ENCODE measurements at regions not wholly inside any gene's neighbourhood (a gene's known extent, or its start where the extent isn't known, plus 50 kb on each side); places are given as distances from the start of the nearest gene placed in this dataset.

GRCh38 chr1:79847700-79848099, 841.2 kb upstream of the ADGRL4 start:
- no peak for FAIRE-seq

DNA sequence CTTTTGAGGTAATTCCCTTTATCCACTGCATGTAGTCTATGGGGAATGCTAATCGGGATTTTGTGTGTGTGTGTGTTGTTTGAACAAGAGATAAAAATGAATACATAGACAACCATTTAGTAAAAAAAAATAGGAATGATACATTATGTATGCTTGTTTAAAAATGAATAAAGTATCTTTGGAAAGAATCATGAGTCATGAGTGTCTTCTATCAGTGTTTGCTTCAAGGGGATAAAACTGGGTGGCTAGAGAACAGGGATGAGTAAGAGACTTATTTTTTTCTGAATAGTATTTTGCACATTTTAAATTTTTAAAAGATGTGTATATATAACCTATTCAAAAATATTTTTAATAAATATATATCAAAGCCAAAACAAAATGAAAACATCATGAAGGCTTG, 839.4 kb upstream of the ADGRL4 start:
- no peak for FAIRE-seq

DNA sequence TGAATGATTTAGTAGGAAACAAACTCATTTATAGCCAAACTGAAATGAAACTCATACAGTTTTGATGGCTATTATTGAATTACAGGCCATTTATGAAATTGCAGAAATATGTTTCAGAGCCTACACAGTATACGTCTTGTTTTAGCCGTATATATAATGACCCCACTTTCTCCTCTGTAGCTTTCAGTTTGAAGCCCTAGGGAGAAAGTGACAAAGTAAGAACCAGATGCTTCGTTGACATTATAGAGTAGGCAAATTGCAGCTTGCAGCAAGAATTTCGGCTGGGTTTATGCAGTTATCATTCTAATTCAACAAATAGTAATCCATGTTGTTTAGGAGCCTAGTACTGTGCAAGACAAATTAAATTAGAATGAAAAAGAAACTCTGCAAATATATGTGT, 836.3 kb upstream of the ADGRL4 start:
- no peak for FAIRE-seq

DNA sequence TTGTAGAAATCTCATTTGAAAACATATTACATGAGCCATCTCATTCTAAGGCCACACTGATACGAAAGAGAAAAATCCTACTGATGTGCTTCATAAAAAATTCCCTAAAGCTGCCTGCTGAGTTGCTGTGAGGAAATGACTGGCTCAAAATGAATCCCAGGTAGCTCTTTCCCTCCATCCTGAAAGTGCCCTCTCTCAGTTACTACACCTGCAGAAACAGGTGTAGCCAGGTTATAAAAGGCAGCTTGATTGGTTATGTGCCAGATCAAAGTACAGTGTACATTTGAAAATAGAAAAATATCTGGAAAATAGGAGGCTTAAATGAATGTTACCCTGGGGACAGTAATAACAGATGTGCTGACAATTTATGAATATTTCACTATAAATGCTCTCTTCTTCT, 833.4 kb upstream of the ADGRL4 start:
- FAIRE-seq = no peak

DNA sequence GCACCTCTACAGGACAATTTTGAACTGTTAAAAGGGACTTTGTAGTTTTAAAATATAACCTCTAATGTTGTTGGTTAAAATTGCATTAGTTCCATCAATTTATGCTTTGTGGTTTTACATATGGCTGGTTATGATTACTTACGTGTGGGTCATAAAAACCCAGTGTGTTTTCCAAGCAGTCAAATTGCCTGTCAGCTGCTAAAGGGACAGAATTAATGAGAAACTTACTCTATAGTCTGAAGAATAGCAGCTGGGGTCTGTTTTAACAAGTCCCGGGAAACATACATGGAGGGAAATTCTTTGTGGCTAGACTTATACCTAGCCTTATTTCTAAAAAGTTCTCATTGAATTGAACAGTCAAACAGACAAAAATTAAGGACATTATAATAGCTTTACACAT, 820.9 kb upstream of the ADGRL4 start:
- no peak for FAIRE-seq

GRCh38 chr1:79825551-79825950, 819.0 kb upstream of the ADGRL4 start:
- FAIRE-seq = no peak

GRCh38 chr1:79822053-79822452, 815.5 kb upstream of the ADGRL4 start:
- FAIRE-seq = no peak

GRCh38 chr1:79819140-79819539, 812.6 kb upstream of the ADGRL4 start:
- FAIRE-seq = no peak

- no peak for FAIRE-seq
Observed at GRCh38 chr1:79817031-79817560, 810.6 kb upstream of the ADGRL4 start.

GRCh38 chr1:79815115-79815514, 808.6 kb upstream of the ADGRL4 start:
- no peak for FAIRE-seq

DNA sequence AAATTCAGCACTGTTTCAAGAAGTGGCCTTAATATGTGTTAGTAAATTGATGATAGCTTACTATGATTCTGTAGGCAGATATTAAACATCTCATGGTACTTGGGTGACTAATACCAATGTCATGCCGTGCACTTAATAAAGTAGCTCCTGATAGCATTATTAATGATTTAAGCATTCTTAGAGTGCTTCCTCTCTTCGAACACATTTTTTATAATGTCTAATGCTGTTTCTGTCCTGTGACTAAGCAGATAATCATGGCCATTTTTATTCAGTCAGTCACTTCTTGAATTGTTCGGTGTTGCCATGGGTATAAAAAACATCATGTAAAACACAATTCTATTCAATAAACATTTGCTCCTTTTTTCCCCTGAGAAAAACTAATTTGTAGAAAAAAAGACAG, 804.6 kb upstream of the ADGRL4 start:
- FAIRE-seq = no peak

DNA sequence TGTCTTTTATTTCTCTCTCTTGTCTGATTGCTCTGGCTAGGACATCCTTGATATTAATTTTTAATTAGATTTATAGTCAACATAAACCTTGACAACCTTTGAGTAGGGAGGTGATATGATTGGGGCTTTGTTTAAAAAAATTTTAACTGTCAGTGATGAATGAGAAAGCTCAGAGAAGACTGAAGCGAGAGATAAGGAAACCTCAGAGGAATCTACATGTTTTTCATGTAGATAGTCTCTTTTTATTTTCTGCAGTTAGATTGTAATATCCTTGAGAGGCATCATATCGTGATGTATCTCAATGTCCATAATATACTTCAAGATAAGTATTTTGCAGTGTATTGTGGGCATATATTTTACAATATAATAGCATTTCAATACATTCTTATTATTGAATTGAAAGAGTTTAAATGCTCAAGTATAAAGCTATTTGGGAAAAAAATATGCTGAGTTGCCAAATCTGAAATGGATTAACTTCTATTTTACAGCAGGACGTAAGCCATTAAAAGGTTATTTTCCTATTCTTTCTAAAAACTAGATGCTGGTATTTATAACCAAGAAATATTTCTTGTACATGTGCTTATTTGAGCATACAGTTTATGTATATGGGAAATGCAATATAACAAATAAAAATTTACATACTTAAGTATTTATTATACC, 802.4 kb upstream of the ADGRL4 start:
- no peak for FAIRE-seq

DNA sequence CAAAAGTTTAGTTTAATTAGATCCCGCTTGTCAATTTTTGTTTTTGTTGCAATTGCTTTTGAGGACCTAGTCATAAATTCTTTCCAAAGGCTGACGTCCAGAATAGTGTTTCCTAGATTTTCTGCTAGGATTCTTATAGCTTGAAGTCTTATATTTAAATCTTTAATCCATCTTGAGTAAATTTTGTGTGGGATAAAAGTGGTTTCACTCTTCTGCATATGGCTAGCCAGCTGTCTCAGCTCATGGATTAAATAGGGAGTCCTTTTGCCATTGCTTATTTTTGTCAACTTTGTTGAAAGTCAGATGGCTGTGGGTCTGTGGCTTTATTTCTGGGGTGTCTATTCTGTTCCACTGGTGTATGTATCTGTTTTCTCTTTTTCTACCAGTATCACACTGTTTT, 801.3 kb upstream of the ADGRL4 start:
- no peak for FAIRE-seq

GRCh38 chr1:79797487-79797886, 791.0 kb upstream of the ADGRL4 start:
- no peak for FAIRE-seq

DNA sequence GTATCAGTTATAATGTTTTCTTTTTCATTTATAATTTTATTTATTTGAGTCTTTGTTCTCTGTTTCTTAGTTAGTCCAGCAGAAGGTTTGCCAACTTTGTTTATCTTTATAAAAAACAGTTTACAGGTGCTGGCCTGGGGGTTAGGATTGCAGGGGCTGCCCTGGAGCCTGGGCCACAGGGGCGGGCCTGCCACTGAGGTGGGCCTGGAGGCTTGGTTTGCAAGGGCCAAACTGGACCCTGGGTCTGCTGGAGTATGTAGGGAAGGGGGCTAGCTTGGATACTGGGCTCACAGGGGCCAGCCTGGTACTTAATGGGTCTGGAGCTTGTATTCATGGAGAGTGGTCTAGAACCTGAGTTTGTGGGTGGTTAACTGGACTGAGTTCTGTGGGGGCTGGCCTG, 789.9 kb upstream of the ADGRL4 start:
- no peak for FAIRE-seq

- no peak for FAIRE-seq
Observed at GRCh38 chr1:79792219-79792930, 785.8 kb upstream of the ADGRL4 start.

GRCh38 chr1:79791488-79792218, 785.1 kb upstream of the ADGRL4 start:
- no peak for FAIRE-seq

GRCh38 chr1:79790950-79791349, 784.4 kb upstream of the ADGRL4 start:
- no peak for FAIRE-seq

GRCh38 chr1:79787631-79788030, 781.1 kb upstream of the ADGRL4 start:
- FAIRE-seq = no peak

DNA sequence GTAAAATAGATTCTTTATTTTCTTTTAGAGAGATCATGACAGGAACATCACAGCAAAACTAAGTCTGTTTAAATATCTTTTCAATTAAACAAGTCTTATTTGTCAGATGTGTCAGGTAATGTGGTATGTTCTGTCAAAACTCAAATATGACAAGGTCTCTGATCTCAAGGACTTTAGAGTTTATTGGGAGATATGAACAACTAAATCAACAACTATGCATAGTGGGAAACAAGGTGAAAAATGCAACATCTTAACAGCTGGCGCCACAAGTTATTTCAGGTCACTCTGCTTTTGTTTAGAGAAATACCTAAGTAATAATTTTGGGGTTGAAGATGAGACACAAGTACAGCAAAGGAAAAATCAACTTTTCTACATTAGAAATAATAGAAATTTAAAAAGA, 779.4 kb upstream of the ADGRL4 start:
- FAIRE-seq = no peak

- no peak for FAIRE-seq
Observed at GRCh38 chr1:79785561-79785960, 779.0 kb upstream of the ADGRL4 start.

DNA sequence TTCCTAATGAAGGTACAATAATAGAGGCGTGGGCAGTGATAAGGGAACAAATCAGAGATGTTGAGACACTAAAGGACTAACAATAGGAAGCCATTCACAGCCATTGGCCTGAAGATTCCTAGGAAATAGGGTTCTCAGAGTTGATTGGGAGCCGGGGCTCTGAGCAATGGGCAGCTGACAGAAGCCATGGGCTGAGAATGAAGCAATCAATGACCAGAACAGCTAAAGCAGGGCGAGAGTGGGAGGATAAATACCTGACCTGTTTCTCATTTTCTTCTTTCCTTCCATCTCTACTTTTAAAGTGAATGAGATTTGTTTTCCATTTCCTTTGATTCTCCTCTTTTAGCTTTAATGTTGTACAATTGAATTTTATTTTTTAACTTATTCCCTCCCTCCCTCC, 774.7 kb upstream of the ADGRL4 start:
- no peak for FAIRE-seq

DNA sequence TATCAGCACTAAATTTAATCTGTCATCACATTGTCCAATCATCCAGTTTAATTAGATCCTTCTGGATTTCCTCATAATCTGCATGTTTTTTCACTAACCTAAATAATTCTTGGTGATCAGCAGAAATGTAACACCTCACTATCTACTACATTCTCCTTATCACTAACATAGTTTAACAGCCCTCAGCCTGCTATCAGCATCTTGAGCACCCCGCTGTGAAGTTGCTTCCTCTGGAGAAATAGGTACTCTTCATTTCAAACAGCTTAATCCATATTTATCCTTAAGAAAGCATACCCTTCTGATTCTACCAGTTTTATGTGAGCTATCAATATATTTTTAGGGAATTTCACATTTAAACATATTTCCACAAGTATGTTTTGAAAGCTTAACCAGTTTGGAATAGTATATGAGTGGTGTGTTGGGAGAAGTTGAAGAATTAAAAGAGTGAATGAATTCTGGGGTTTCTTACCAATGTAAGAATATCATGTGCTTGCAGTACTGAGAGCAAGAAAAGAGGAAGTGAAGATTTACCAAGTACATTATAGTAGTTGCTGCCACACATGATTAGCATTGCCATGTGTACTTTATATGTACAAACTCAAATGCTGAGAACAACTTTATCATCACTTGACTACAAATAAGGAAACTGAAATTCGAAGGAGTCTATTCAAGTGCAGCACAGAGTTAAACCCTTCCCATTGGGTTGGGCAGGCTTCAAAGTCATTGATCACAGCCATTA, 771.1 kb upstream of the ADGRL4 start:
- no peak for FAIRE-seq

Data from A204.1 (cell line).